Activated T-cell treated with anti-CD3 and anti-CD28 coated beads, Interleukin-2, amount 50 U/mL, for 48 hours (primary cell): ENCODE measurements at regions not wholly inside any gene's neighbourhood (a gene's known extent, or its start where the extent isn't known, plus 50 kb on each side); places are given as distances from the start of the nearest gene placed in this dataset.

Experiments used
- DNase-seq, 2 experiments: peaks; one replicate each; pipeline ENCODE4 v3.0.0-alpha.2; 2020

GRCh38 chr12:128047266-128048060 lies 219.5 kb upstream of the TMEM132C start:
- no peak for DNase-seq

GRCh38 chr12:128052331-128052730 lies 214.6 kb upstream of the TMEM132C start:
- DNase-seq: no peak

- no peak for DNase-seq
Observed at GRCh38 chr12:128052777-128053176, 214.2 kb upstream of the TMEM132C start.

- no peak for DNase-seq
Observed at GRCh38 chr12:128055567-128055966, 211.4 kb upstream of the TMEM132C start.

- no peak for DNase-seq
Observed at GRCh38 chr12:128056136-128056801, 210.7 kb upstream of the TMEM132C start.

- no peak for DNase-seq
Observed at GRCh38 chr12:128057586-128057985, 209.4 kb upstream of the TMEM132C start.

- DNase-seq: no peak
Observed at GRCh38 chr12:128059621-128060370, 207.2 kb upstream of the TMEM132C start.

- DNase-seq: no peak
Observed at GRCh38 chr12:128068211-128068610, 198.8 kb upstream of the TMEM132C start.

- peak; percentile 35 to 40 for DNase-seq
Observed at GRCh38 chr12:128069359-128069997, 197.5 kb upstream of the TMEM132C start.

GRCh38 chr12:128073937-128074336 lies 193.0 kb upstream of the TMEM132C start:
- DNase-seq: no peak

- DNase-seq: no peak
Observed at GRCh38 chr12:128075332-128075731, 191.6 kb upstream of the TMEM132C start.

- DNase-seq: no peak
Observed at GRCh38 chr12:128076188-128076587, 190.8 kb upstream of the TMEM132C start.

- DNase-seq: no peak
Observed at GRCh38 chr12:128077211-128077916, 189.6 kb upstream of the TMEM132C start.

GRCh38 chr12:128077917-128078298 lies 189.1 kb upstream of the TMEM132C start:
- DNase-seq: no peak

GRCh38 chr12:128078301-128078971 lies 188.5 kb upstream of the TMEM132C start:
- no peak for DNase-seq

- DNase-seq: no peak
Observed at GRCh38 chr12:128079446-128079845, 187.5 kb upstream of the TMEM132C start.

- no peak for DNase-seq
Observed at GRCh38 chr12:128083132-128083729, 183.7 kb upstream of the TMEM132C start.

- no peak for DNase-seq
Observed at GRCh38 chr12:128088926-128089325, 178.0 kb upstream of the TMEM132C start.

GRCh38 chr12:128089961-128090360 lies 177.0 kb upstream of the TMEM132C start:
- DNase-seq: no peak

- no peak for DNase-seq
Observed at GRCh38 chr12:128091101-128091720, 175.8 kb upstream of the TMEM132C start.

- DNase-seq: no peak
Observed at GRCh38 chr12:128091951-128092382, 175.0 kb upstream of the TMEM132C start.
